ENCODE measurements at regions not wholly inside any gene's neighbourhood (a gene's known extent, or its start where the extent isn't known, plus 50 kb on each side); places are given as distances from the start of the nearest gene placed in this dataset.
"Not testable (repeated sequence)": the region's sequence is repeated elsewhere in the genome, so short reads cannot be mapped to it uniquely, and the experiment has no call there.

DNA sequence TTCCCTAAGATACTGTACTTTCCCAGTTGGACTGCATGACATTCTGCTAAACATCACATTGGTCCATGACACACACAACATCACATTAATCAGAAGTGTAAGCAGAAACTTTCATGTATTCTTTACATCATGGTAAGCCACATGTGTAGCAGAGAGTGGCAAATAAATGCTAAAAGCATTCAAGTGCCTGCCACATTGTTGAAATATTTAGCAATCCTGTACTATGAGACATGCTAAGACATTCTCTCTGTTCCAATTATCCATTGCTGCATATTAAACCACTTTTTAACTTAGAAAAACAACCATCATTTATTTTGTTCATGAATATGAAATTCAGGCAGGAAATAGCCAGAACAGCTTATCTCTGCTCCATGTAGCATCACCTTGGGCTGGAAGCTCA is 207.7 kb upstream of the GJE1 start:
- H3K9me3 Mint-ChIP-seq (ENCODE audit: unreplicated experiment), result no peaks in the 10 kb centered on the region
- TF ChIP-seq, protein P1, sequence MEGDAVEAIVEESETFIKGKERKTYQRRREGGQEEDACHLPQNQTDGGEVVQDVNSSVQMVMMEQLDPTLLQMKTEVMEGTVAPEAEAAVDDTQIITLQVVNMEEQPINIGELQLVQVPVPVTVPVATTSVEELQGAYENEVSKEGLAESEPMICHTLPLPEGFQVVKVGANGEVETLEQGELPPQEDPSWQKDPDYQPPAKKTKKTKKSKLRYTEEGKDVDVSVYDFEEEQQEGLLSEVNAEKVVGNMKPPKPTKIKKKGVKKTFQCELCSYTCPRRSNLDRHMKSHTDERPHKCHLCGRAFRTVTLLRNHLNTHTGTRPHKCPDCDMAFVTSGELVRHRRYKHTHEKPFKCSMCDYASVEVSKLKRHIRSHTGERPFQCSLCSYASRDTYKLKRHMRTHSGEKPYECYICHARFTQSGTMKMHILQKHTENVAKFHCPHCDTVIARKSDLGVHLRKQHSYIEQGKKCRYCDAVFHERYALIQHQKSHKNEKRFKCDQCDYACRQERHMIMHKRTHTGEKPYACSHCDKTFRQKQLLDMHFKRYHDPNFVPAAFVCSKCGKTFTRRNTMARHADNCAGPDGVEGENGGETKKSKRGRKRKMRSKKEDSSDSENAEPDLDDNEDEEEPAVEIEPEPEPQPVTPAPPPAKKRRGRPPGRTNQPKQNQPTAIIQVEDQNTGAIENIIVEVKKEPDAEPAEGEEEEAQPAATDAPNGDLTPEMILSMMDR (IDR thresholded peaks at IDR 0.05), result no peak
- H3K4me3 Mint-ChIP-seq (ENCODE audit: unreplicated experiment), result no peak overlapping the region
- no peaks in the 10 kb centered on the region for H3K27me3 Mint-ChIP-seq (ENCODE audit: unreplicated experiment)
- H3K27ac Mint-ChIP-seq (ENCODE audit: unreplicated experiment), result no peak overlapping the region
- H3K36me3 Mint-ChIP-seq (ENCODE audit: unreplicated experiment), result no peaks in the 10 kb centered on the region
- DNase-seq (ENCODE audit: extremely low spot score, unreplicated experiment), result no peak
- H3K4me1 Mint-ChIP-seq (ENCODE audit: unreplicated experiment), result peaks cover 5% of the 10 kb centered on the region

DNA sequence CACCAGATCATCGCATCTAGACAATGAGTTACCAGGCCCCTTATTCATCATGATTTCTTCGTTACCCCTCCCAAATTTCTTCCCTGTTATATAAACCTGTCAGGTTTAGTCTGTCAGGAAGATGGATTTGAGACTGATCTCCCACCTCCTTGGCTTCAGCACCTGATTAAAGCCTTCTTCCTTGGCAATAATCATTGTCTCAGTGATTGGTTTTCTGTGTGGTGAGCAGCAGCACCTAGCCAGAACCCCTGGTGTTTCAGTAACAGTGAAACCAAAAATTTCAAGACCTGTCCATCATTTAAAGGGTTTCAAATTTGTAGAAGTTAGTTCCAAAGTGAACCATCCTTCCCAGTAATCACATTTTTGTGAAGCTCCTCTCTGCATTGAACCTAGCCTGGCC is 209.8 kb upstream of the GJE1 start:
- Mint-ChIP-seq H3K27me3 (ENCODE audit: unreplicated experiment) (no peaks in the 10 kb centered on the region), H3K9me3 (ENCODE audit: unreplicated experiment) (no peaks in the 10 kb centered on the region), H3K4me3 (ENCODE audit: unreplicated experiment) (no peak overlapping the region), H3K4me1 (ENCODE audit: unreplicated experiment) (peaks cover 5% of the 10 kb centered on the region), H3K36me3 (ENCODE audit: unreplicated experiment) (no peaks in the 10 kb centered on the region), H3K27ac (ENCODE audit: unreplicated experiment) (no peak overlapping the region)
- no peak for DNase-seq (ENCODE audit: extremely low spot score, unreplicated experiment)
- TF ChIP-seq, protein P1 (IDR thresholded peaks at IDR 0.05), result no peak

DNA sequence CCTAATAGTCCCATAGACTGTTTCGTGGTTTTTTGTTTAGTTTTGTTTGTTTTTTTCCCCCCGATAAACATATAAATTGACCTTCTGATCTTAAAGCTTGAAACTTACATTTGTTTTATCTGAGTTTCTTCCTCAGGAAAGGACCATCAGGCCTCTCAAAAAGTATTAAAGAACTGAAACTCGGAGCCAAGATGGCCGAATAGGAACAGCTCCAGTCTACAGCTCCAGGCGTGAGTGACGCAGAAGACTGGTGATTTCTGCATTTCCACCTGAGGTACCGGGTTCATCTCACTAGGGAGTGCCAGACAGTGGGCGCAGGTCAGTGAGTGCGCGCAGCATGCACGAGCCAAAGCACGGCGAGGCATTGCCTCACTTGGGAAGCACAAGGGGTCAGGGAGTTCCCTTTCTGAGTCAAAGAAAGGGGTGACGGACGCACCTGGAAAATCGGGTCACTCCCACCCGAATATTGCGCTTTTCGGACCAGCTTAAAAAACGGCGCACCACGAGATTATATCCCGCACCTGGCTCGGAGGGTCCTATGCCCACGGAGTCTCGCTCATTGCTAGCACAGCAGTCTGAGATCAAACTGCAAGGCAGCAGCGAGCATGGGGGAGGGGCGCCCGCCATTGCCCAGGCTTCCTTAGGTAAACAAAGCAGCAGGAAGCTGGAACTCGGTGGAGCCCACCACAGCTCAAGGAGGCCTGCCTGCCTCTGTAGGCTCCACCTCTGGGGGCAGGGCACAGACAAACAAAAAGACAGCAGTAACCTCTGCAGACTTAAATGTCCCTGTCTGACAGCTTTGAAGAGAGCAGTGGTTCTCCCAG is 215.8 kb upstream of the GJE1 start:
- not testable (repeated sequence) for H3K4me1 Mint-ChIP-seq (ENCODE audit: unreplicated experiment); H3K27ac Mint-ChIP-seq (ENCODE audit: unreplicated experiment); H3K27me3 Mint-ChIP-seq (ENCODE audit: unreplicated experiment); H3K9me3 Mint-ChIP-seq (ENCODE audit: unreplicated experiment); H3K36me3 Mint-ChIP-seq (ENCODE audit: unreplicated experiment); DNase-seq (ENCODE audit: extremely low spot score, unreplicated experiment); H3K4me3 Mint-ChIP-seq (ENCODE audit: unreplicated experiment)

DNA sequence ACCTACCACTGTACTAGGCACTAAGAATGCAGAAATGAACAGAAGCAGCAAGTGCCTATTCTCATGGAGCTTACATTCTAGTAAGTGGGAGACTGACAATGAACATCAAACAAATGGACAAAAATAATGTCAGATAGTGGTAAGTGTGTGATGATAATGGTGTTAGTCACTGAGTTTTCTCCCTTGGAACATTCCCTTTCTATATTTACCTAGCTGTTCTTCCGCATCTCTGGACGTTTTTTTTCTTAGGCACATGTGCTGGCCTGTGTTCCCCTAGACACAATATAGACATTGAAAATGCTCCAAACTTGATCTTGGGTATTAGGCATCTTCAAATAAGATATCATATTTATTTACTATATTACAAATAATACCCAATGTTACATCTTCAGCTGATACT is 218.1 kb upstream of the GJE1 start:
- Mint-ChIP-seq H3K36me3 (ENCODE audit: unreplicated experiment) (no peaks in the 10 kb centered on the region), H3K9me3 (ENCODE audit: unreplicated experiment) (no peaks in the 10 kb centered on the region), H3K4me3 (ENCODE audit: unreplicated experiment) (no peak overlapping the region), H3K4me1 (ENCODE audit: unreplicated experiment) (no peaks in the 10 kb centered on the region), H3K27me3 (ENCODE audit: unreplicated experiment) (no peaks in the 10 kb centered on the region), H3K27ac (ENCODE audit: unreplicated experiment) (no peak overlapping the region)
- no peak for DNase-seq (ENCODE audit: extremely low spot score, unreplicated experiment)
- TF ChIP-seq, protein P1 (IDR thresholded peaks at IDR 0.05), result no peak

DNA sequence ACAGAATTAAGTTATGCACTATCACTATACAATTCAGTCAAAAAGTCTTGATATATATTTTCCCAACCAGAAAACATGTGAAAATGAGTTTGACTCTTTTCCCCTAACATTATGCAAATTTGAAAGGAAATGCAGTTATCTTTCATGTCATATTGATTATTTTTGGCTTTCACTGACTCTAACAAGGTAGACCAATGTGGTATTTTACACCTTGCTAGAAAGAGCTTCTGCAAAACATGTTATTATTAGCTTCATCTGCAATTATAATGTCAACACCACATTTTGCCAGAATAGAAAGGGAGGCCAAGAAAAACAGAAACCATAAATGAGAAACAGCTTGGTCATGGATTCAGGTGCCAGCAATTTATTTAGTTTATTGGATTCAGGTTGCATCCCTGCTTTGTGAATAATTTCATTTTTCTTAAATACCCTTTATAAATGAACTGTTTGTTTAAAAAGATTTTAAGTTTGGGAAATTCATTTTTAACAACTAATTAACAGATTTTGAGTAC is 226.1 kb upstream of the GJE1 start:
- no peaks in the 10 kb centered on the region for H3K27me3 Mint-ChIP-seq (ENCODE audit: unreplicated experiment)
- no peak overlapping the region for H3K4me3 Mint-ChIP-seq (ENCODE audit: unreplicated experiment)
- H3K9me3 Mint-ChIP-seq (ENCODE audit: unreplicated experiment), result no peaks in the 10 kb centered on the region
- H3K27ac Mint-ChIP-seq (ENCODE audit: unreplicated experiment), result no peak overlapping the region
- H3K36me3 Mint-ChIP-seq (ENCODE audit: unreplicated experiment), result no peaks in the 10 kb centered on the region
- no peak for DNase-seq (ENCODE audit: extremely low spot score, unreplicated experiment)
- peaks cover 2% of the 10 kb centered on the region for H3K4me1 Mint-ChIP-seq (ENCODE audit: unreplicated experiment)
- TF ChIP-seq, protein P1 (IDR thresholded peaks at IDR 0.05), result no peak

Data from osteocyte (in vitro differentiated cells).